Uterus (tissue), 3 donors: ENCODE measurements at regions not wholly inside any gene's neighbourhood (a gene's known extent, or its start where the extent isn't known, plus 50 kb on each side); places are given as distances from the start of the nearest gene placed in this dataset.
"Not testable (repeated sequence)": the region's sequence is repeated elsewhere in the genome, so short reads cannot be mapped to it uniquely, and the experiment has no call there.

ENCODE experiments used
- DNase-seq, 2 donors: peaks; one replicate each; pipeline ENCODE4 v3.0.0-alpha.2; 2019 to 2020
- H3K27ac ChIP-seq, 2 donors: fragments of 200-600 bp; sonication (generic); 1 replicate in 1 of 2; 2 replicates in 1 of 2; pipeline ENCODE4 v1.5.1; 2016 to 2018
- H3K27me3 ChIP-seq, 2 donors: fragments of 200-600 bp; sonication (generic); one replicate each; pipeline ENCODE4 v1.5.1; 2018 to 2019; ENCODE audit warnings: control low read depth in 1 of 2
- H3K36me3 ChIP-seq, 2 donors: fragments of 200-600 bp; sonication (generic); one replicate each; pipeline ENCODE4 v1.5.1; 2019; ENCODE audit warnings: control low read depth in 1 of 2
- H3K4me1 ChIP-seq, 2 donors: fragments of 200-600 bp; sonication (generic); one replicate each; pipeline ENCODE4 v1.5.1; 2018 to 2019; ENCODE audit warnings: control low read depth in 1 of 2
- H3K4me3 ChIP-seq, 2 donors: fragments of 200-600 bp; sonication (generic); 1 replicate in 1 of 2; 2 replicates in 1 of 2; pipeline ENCODE4 v1.5.1; 2018 to 2019; ENCODE audit warnings: mild to moderate bottlenecking in 1 of 2
- H3K9me3 ChIP-seq, 2 donors: fragments of 200-600 bp; sonication (generic); one replicate each; pipeline ENCODE4 v1.5.1; 2019; ENCODE audit warnings: control low read depth in 1 of 2
- CTCF ChIP-seq, 4 experiments: fragments of 200-600 bp in 2 of 4; fragments of 450-650 bp in 2 of 4; sonication (generic) in 2 of 4; IDR thresholded peaks; one replicate each; pipeline ENCODE4 v1.5.1; 2016 to 2019; ENCODE audit warnings: antibody characterized with exemption in 4 of 4, mild to moderate bottlenecking in 2 of 4, moderate library complexity in 1 of 4
- POLR2A ChIP-seq, 2 donors: fragments of 450-650 bp; IDR thresholded peaks; one replicate each; pipeline ENCODE4 v1.6.1; 2016; ENCODE audit warnings: antibody characterized with exemption in 2 of 2, mild to moderate bottlenecking in 1 of 2, moderate library complexity in 1 of 2
- intact Hi-C: fragments of 100-400 bp; cut with DNase I; formaldehyde crosslinking; loops from one replicate; pipeline ENCODE4 v1.15.1; 2023; ENCODE audit warnings: low total_unique reads
- donor health status: DM: yes; HTN: yes; CAD: no.

DNA sequence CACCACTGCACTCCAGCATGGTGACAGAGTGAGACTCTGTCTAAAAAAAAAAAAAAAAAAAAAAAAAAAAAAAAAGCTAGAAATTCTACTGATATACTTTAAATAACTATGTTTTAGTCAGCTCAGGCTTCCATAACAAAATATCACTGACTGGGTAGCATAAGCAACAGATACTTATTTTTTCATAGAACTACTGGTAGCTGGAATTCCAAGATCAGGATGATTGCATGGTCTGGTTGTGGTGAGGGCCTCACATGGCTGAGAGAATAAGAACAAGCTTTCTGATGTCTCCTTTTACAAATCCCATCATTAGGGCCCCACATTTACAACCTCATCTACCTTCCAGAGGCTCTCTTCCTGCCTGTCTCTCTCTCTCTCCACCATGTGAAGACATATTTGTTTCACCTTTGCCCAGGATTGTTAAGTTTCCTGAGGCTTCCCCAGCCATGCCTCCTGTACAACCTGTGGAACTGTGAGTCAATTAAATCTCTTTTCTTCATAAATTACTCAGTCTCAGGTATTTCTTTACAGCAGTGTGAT, 126.7 kb upstream of the SEMA3C start:
- Histone ChIP-seq H3K4me3 (no peak overlapping the region), H3K36me3 (no peaks in the 10 kb centered on the region), H3K27ac (no peak overlapping the region), H3K4me1 (no peaks in the 10 kb centered on the region), H3K9me3 (no peaks in the 10 kb centered on the region), H3K27me3 (no peaks in the 10 kb centered on the region)
- intact Hi-C loops: no loop called here
- TF ChIP-seq POLR2A (IDR thresholded peaks at IDR 0.05) (no peak), CTCF (IDR thresholded peaks at IDR 0.05) (no peak)
- DNase-seq: no peak

GRCh38 chr7:81042646-81043045, 123.8 kb upstream of the SEMA3C start:
- H3K27me3 ChIP-seq, H3K9me3 ChIP-seq, H3K27ac ChIP-seq, intact Hi-C loops, H3K4me1 ChIP-seq, H3K4me3 ChIP-seq, DNase-seq, H3K36me3 ChIP-seq: not testable (repeated sequence)

- TF ChIP-seq POLR2A (IDR thresholded peaks at IDR 0.05) (no peak), CTCF (IDR thresholded peaks at IDR 0.05) (no peak)
- H3K4me3 ChIP-seq: no peak overlapping the region
- no peak for DNase-seq
- no peaks in the 10 kb centered on the region for H3K9me3 ChIP-seq
- no peaks in the 10 kb centered on the region for H3K36me3 ChIP-seq
- H3K4me1 ChIP-seq: no peaks in the 10 kb centered on the region
- H3K27ac ChIP-seq: no peak overlapping the region
- H3K27me3 ChIP-seq: no peaks in the 10 kb centered on the region
- intact Hi-C loops: no loop called here
These were observed 121.6 kb upstream of the SEMA3C start for GRCh38 chr7:81040496-81040895.

DNA sequence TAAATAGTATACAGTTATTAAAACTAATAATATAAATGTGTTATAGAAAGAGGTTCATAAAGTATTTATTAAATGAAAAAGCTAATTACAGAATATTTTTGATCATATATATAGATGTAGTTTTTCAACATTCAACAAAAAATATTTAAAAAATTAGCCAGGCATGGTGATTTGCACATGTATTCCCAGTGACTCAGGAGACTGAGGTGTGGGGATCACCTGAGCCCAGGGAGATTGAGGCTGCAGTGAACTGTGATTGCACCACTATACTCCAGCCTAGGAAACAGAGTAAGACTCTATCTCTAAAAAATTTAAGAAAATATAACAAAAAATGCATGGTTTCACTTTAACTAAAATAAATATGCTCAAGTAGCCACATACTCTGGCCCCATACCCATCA, 118.0 kb upstream of the SEMA3C start:
- Histone ChIP-seq H3K36me3 (no peaks in the 10 kb centered on the region), H3K4me3 (no peak overlapping the region), H3K27ac (no peak overlapping the region), H3K27me3 (no peaks in the 10 kb centered on the region), H3K9me3 (no peaks in the 10 kb centered on the region), H3K4me1 (no peaks in the 10 kb centered on the region)
- TF ChIP-seq POLR2A (IDR thresholded peaks at IDR 0.05) (no peak), CTCF (IDR thresholded peaks at IDR 0.05) (no peak)
- intact Hi-C loops: no loop called here
- DNase-seq: no peak

GRCh38 chr7:81036057-81036456, 117.2 kb upstream of the SEMA3C start:
- no peaks in the 10 kb centered on the region for H3K27me3 ChIP-seq
- intact Hi-C loops: no loop called here
- H3K4me1 ChIP-seq: no peaks in the 10 kb centered on the region
- DNase-seq: no peak
- H3K4me3 ChIP-seq: no peak overlapping the region
- H3K27ac ChIP-seq: peak overlapping the region; percentile 39 to 47
- no peak for TF ChIP-seq CTCF (IDR thresholded peaks at IDR 0.05)
- no peaks in the 10 kb centered on the region for H3K9me3 ChIP-seq
- H3K36me3 ChIP-seq: no peaks in the 10 kb centered on the region

DNA sequence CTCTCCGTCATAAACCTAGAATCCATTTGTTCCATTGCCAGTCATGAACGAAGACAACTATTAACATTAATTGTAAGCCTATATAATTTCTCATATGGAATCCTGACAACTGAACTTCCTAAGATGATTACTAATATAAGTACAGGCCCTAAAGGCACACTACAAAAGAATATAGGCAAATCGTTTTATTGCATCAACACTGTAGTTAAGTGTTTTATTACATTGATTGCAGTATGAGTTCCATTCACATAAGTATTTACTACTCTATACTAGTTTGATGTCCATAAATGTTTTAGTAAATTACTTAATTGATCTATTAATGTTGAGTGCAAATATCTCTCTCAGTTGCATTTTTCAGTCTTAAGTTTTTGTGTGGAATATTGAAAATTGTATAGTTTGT, 113.1 kb upstream of the SEMA3C start:
- no peak overlapping the region for H3K4me3 ChIP-seq
- intact Hi-C loops: no loop called here
- no peak for DNase-seq
- H3K9me3 ChIP-seq: no peaks in the 10 kb centered on the region
- peaks cover 0 to 4% of the 10 kb centered on the region in 2 donors for H3K4me1 ChIP-seq
- H3K27me3 ChIP-seq: no peaks in the 10 kb centered on the region
- no peaks in the 10 kb centered on the region for H3K36me3 ChIP-seq
- no peak for TF ChIP-seq CTCF (IDR thresholded peaks at IDR 0.05)
- no peak for TF ChIP-seq POLR2A (IDR thresholded peaks at IDR 0.05)
- H3K27ac ChIP-seq: no peak overlapping the region
